ENCODE measurements at regions not wholly inside any gene's neighbourhood (a gene's known extent, or its start where the extent isn't known, plus 50 kb on each side); places are given as distances from the start of the nearest gene placed in this dataset.

- no peak for DNase-seq (ENCODE audit: low read depth)
These were observed 271.4 kb upstream of the SEMA6D start for GRCh38 chr15:47445723-47446392.

DNA sequence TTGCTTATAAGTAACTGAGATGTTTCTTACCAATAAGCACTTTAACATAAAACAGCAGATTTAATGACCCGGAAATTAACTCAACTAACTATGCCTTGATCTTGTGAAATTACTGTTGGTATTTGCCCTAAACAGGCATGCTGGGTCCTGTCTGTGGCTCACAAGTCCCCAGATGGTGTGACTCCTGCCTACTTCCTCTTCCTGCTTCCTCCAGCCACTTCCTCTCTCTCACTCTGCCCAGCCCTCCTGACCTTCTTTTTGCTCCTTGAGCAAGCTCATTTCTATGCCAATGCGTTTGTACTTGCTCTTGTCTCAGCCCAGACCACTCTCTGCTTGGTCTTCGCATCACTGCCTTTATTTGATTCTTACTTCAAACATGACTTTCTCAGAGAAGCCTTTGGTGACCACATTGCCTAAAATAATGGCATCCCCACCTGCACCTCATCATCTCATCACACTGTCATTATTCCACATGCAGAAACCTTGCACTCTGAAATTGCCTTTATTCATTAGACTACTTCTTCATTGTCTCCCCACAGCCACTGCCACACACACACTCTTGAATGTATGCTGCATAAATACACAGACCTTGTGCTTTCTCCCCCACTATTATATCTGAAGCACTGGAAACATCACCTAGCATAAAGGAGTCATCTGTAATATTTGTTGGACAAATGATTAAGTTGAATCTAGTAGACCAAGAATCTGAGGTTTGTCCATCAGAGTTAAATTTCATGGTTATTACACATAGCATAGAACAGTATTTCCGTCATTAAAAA, 256.3 kb upstream of the SEMA6D start:
- DNase-seq (ENCODE audit: low read depth), result no peak

- DNase-seq (ENCODE audit: low read depth), result no peak
These were observed 255.6 kb upstream of the SEMA6D start for GRCh38 chr15:47461652-47462141.

DNA sequence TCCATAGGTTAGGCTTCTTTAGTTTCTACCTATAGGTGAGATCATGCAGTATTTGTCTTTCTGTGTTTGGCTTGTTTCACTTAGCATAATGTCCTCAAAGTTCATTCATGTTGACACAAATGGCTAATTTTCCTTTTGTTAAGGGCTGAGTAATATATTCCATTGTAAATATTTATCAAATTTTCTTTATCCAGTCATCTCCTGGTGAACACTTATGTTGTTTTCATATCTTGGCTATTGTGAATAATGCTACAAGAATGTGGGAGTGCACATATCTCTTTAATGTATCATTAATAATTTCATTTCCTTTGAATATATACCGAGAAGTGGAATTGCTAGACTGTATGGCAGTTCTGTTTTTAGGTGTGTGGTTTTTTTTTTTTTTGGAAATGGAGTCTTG, 250.9 kb upstream of the SEMA6D start:
- DNase-seq (ENCODE audit: low read depth), result no peak

- DNase-seq (ENCODE audit: low read depth), result no peak
These were observed 246.3 kb upstream of the SEMA6D start for GRCh38 chr15:47470983-47471382.

DNA sequence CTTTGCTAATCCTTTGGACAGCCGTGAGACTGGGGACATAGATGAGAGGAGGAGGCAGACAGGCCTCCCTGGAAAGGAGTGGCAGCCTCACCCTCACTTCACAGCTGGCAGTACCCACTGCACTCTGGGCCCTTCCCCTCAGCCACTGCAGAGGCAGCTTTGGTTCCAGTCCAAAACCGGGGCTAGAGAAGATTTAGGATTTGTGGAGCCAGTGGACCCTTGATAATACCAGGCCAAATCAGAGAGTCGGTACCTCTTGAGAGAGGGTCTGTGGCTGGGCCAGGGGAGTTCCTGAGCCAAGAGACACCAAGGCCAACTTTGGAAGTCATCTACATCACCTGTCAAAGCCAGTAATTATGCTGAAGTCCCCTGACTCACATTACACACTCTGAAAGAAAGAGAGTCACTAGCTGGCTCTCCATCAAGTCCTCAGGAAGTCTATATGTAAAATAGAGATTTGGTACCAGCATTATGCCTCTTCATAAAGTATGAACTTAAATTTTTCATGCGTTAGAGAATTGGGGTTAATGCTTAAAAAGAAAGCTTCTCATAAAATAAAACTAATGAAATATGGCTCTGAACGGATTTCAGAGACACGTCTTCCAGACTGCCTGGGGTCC, 244.1 kb upstream of the SEMA6D start:
- no peak for DNase-seq (ENCODE audit: low read depth)

GRCh38 chr15:47473832-47474231, 243.5 kb upstream of the SEMA6D start:
- DNase-seq (ENCODE audit: low read depth), result no peak

- no peak for DNase-seq (ENCODE audit: low read depth)
These were observed 242.0 kb upstream of the SEMA6D start for GRCh38 chr15:47475336-47475735.

GRCh38 chr15:47477341-47477740, 240.0 kb upstream of the SEMA6D start:
- DNase-seq (ENCODE audit: low read depth), result no peak

GRCh38 chr15:47484059-47484458, 233.2 kb upstream of the SEMA6D start:
- DNase-seq (ENCODE audit: low read depth), result no peak

DNA sequence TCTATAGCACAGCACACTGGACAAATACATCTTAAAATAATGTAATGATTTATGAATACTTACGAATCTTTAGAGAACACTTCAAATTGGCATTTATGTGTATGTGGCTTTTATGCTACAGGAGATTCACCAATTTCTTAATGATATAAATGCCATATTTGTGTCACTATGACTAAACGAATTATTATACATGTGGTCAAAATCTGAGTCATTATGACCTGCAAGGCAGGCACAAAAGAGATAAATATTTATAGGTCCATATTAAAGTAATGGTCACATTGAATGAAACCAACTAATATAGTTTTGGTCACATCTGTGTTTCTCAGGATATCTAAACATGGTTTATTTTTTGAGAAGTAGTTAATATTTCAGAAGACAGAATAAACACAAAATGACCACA, 232.3 kb upstream of the SEMA6D start:
- DNase-seq (ENCODE audit: low read depth), result no peak

GRCh38 chr15:47485419-47485818, 231.9 kb upstream of the SEMA6D start:
- DNase-seq (ENCODE audit: low read depth), result no peak

DNA sequence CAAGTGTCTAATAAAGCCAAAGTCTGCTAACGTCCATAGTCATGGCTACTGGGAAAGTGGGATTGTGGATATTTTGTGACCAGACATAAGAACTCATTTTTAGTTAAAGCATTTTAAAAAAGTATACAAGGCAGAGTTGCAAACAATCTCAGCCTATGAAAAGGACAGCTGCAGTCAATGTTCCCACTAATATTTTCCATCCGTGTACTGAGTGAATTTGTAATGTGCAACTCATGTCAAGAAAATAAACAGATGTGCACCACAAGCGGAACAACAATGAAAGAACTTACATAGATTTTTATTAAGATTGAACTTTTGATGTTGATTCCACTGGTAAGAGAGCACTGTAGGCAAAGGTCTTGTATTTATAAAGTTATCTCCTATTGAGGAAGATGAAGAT, 231.3 kb upstream of the SEMA6D start:
- DNase-seq (ENCODE audit: low read depth), result no peak

DNA sequence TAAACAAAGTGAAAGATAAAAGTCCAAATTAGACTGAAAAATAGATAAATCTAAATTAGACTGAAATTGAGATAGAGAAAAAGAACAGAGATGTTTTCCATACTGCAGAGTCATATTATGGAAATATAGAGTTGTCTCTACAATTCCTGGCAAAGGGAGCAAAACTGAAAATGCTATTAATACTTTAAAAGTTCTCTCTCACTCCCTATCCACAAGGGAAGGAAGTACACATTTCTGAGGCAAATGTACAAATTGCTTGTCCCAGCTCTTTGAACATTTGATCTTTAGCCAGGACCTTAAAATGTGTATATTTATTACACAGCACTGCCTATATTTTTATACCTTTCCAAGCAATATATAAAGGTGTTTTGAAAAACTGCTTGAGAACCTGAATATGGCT, 225.1 kb upstream of the SEMA6D start:
- DNase-seq (ENCODE audit: low read depth), result no peak

- no peak for DNase-seq (ENCODE audit: low read depth)
These were observed 223.7 kb upstream of the SEMA6D start for GRCh38 chr15:47493357-47494247.

- DNase-seq (ENCODE audit: low read depth), result no peak
These were observed 220.7 kb upstream of the SEMA6D start for GRCh38 chr15:47496343-47497185.

DNA sequence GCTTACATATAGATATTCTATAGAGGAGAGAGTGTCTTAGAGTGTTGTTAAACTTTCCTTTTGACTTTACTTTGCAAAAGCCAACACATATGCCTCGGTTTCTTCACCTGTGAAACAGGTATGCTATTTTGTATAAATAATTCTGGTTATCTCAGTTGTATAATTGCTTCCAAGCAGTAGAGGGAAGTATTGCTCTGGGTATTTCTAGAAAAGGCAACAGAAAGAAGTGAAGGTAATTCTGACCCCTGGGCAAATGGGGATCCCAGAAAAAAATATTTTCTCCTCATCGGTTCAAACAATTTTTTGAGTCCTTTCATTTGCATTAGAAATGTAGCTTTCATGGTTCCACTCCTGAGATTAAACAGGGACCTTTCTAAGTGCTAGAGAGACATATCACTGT, 216.5 kb upstream of the SEMA6D start:
- no peak for DNase-seq (ENCODE audit: low read depth)

GRCh38 chr15:47502041-47502440, 215.3 kb upstream of the SEMA6D start:
- DNase-seq (ENCODE audit: low read depth), result no peak

- no peak for DNase-seq (ENCODE audit: low read depth)
These were observed 213.4 kb upstream of the SEMA6D start for GRCh38 chr15:47503876-47504275.

DNA sequence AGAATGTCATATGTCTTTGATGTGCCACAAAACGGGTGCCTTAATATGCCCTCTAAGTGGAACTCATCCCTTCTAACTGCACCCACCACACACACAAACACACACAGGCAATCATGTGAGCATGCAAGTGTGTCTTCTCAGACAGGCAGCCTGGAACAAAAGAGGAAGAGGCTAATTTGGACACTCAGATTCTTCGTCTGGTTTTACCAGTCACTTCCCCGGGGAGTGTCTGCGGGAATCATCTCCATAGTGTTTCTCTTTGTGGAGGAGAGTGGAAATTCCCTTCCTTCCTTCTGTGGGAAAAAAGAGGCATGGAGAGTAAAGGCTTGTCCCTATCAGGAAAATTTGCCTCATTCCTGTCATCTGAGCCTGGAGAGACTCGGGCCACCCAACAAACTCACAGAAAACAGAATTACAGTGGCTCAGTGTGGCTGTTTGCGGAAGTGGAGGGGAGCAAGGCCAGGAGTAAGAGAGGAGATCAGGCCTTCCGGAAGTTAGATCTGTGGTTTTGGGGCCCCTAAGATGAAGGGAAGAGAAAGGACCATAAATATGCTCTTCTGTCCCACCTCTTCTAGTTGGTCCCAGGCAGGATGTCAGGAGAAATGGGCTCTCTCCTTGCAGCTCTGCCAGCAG, 212.6 kb upstream of the SEMA6D start:
- DNase-seq (ENCODE audit: low read depth), result no peak
